Endothelial cell of umbilical vein (primary cell): ENCODE measurements at regions not wholly inside any gene's neighbourhood (a gene's known extent, or its start where the extent isn't known, plus 50 kb on each side); places are given as distances from the start of the nearest gene placed in this dataset.

ENCODE experiments used
- BruUV-seq: library from RNA; stranded (reverse); fragments of 400-500 nt; replicated peaks from 2 replicates; lab custom pipeline; 2021; lab: Mats Ljungman, UMichigan
- CTCF ChIA-PET: fragments of 300-600, 350-600 bp; sonication (Branson Sonifier 250); formaldehyde crosslinking; loops from one replicate; lab custom pipeline; 2021; ENCODE audit warnings: antibody characterized with exemption, inconsistent platforms; lab: Charles Lee
- POLR2A ChIA-PET: fragments of 300-600, 350-600 bp; sonication (Branson Sonifier 250); formaldehyde crosslinking; loops from one replicate; lab custom pipeline; 2021; ENCODE audit warnings: antibody characterized with exemption, inconsistent platforms; lab: Charles Lee
- DNase-seq: peaks from one replicate; pipeline ENCODE4 v3.0.0-alpha.2; 2011; ENCODE audit warnings: low read depth, low spot score
- FAIRE-seq: peaks from 2 replicates; lab custom pipeline; 2011; peaks lifted over from hg19 to GRCh38; lab: Jason Lieb, UNC
- H2AFZ ChIP-seq: 2 replicates; pipeline ENCODE4 v1.6.0; 2012; ENCODE audit warnings: low read depth, low read length, control low read depth, inconsistent platforms
- H3K27ac ChIP-seq: 2 replicates; pipeline ENCODE4 v1.5.1; 2011; ENCODE audit warnings: low read depth, mild to moderate bottlenecking, control low read depth, low read length, moderate library complexity; ENCODE audit not compliant: insufficient read depth
- H3K27me3 ChIP-seq, 2 experiments: 2 replicates each; pipeline versions ENCODE4 v1.6.0 to v1.6.1; 2011; ENCODE audit warnings: low read length in 2 of 2, mixed read lengths in 1 of 2; ENCODE audit not compliant: control insufficient read depth in 2 of 2, insufficient read depth in 2 of 2
- H3K36me3 ChIP-seq, 2 experiments: 2 replicates in 1 of 2; 3 replicates in 1 of 2; pipeline ENCODE4 v1.5.1; 2011; ENCODE audit warnings: low read length in 2 of 2, mild to moderate bottlenecking in 1 of 2, moderate library complexity in 1 of 2; ENCODE audit not compliant: control insufficient read depth in 2 of 2, insufficient read depth in 2 of 2; ENCODE audit errors: extremely low read depth in 1 of 2
- H3K4me1 ChIP-seq: 3 replicates; pipeline ENCODE4 v1.5.1; 2011; ENCODE audit warnings: mild to moderate bottlenecking, low read length; ENCODE audit not compliant: control insufficient read depth, insufficient read depth; ENCODE audit errors: extremely low read depth
- H3K4me2 ChIP-seq: 2 replicates; pipeline ENCODE4 v1.6.1; 2011; ENCODE audit warnings: low read length, control low read depth, mixed read lengths; ENCODE audit not compliant: insufficient read depth
- H3K4me3 ChIP-seq, 3 experiments: fragments of 200-600 bp in 1 of 3; sonication (generic), shearing (Covaris generic) in 1 of 3; replicated peaks in 1 of 3; 2 replicates each; pipeline ENCODE4 v1.5.1; 2011 to 2016; ENCODE audit warnings: control low read depth in 3 of 3, low read length in 3 of 3, mild to moderate bottlenecking in 2 of 3, inconsistent platforms in 1 of 3, low read depth in 1 of 3, moderate library complexity in 1 of 3; ENCODE audit not compliant: insufficient read depth in 1 of 3
- H3K79me2 ChIP-seq: 2 replicates; pipeline ENCODE4 v1.6.0; 2012; ENCODE audit warnings: low read length, inconsistent platforms; ENCODE audit not compliant: control insufficient read depth, insufficient read depth
- H3K9ac ChIP-seq: replicated peaks from 2 replicates; pipeline ENCODE3; 2011; ENCODE audit warnings: low read length, control low read depth; ENCODE audit not compliant: insufficient read depth; ENCODE audit errors: extremely low read depth
- H3K9me1 ChIP-seq: replicated peaks from 3 replicates; pipeline ENCODE4 v1.6.0; 2011; ENCODE audit warnings: mild to moderate bottlenecking, low read length; ENCODE audit not compliant: control insufficient read depth, insufficient read depth; ENCODE audit errors: extremely low read depth
- H3K9me3 ChIP-seq: replicated peaks from 2 replicates; pipeline ENCODE4 v1.5.1; 2012; ENCODE audit warnings: low read length, inconsistent platforms; ENCODE audit not compliant: control insufficient read depth, insufficient read depth
- H4K20me1 ChIP-seq: replicated peaks from 2 replicates; pipeline ENCODE3; 2011; ENCODE audit warnings: mild to moderate bottlenecking, low read length; ENCODE audit not compliant: control insufficient read depth, insufficient read depth; ENCODE audit errors: extremely low read depth
- EZH2 ChIP-seq: IDR thresholded peaks from 2 replicates; pipeline ENCODE4 v1.6.1; 2012; ENCODE audit warnings: borderline replicate concordance, low read depth, mild to moderate bottlenecking, moderate library complexity, low read length, inconsistent platforms; ENCODE audit not compliant: severe bottlenecking
- FOS ChIP-seq: IDR thresholded peaks from 2 replicates; pipeline ENCODE4 v1.6.1; 2011; ENCODE audit warnings: mild to moderate bottlenecking, low read length, moderate library complexity, borderline replicate concordance; ENCODE audit not compliant: insufficient read depth
- GATA2 ChIP-seq: IDR thresholded peaks from 2 replicates; pipeline ENCODE4 v1.7.0; 2011; ENCODE audit warnings: low read depth, mild to moderate bottlenecking, moderate library complexity, mixed read lengths, low read length; ENCODE audit not compliant: insufficient read length, insufficient read depth
- JUN ChIP-seq: IDR thresholded peaks from 2 replicates; pipeline ENCODE4 v1.6.1; 2011; ENCODE audit warnings: borderline replicate concordance, low read depth; ENCODE audit not compliant: insufficient read length, insufficient read depth
- MYC ChIP-seq: IDR thresholded peaks from one replicate; pipeline ENCODE4 v1.6.1; 2011; ENCODE audit warnings: mild to moderate bottlenecking, low read depth, low read length
- POLR2A ChIP-seq: IDR thresholded peaks from 2 replicates; pipeline ENCODE4 v1.6.1; 2012; ENCODE audit warnings: low read depth, mild to moderate bottlenecking, control low read depth, low read length
- POLR2AphosphoS5 ChIP-seq: IDR thresholded peaks from 2 replicates; pipeline ENCODE4 v1.6.1; 2012; ENCODE audit warnings: low read depth, mild to moderate bottlenecking, control low read depth, low read length, moderate library complexity; ENCODE audit not compliant: insufficient read depth
- dilution Hi-C: fragments of 300-500 bp; cut with MboI; formaldehyde crosslinking; loops from one replicate; pipeline ENCODE4 v1.15.0; 2019; ENCODE audit warnings: low sequenced_read_pairs; ENCODE audit not compliant: extremely low pct_ligation_motif_present
- intact Hi-C: fragments of 100-400 bp; cut with micrococcal nuclease; formaldehyde crosslinking; loops from one replicate; pipeline ENCODE4 v1.10.0; 2022
- TF ChIP-seq, protein P1 (sequence below): IDR thresholded peaks from 2 replicates; pipeline ENCODE4 v1.6.1; 2011; ENCODE audit not compliant: insufficient read depth, insufficient read length
- TF ChIP-seq, protein P2 (sequence below), 2 donors: IDR thresholded peaks; 1 replicate in 1 of 2; 2 replicates in 1 of 2; pipeline ENCODE4 v1.5.1; 2011; ENCODE audit warnings: low read length in 2 of 2, mild to moderate bottlenecking in 2 of 2, moderate library complexity in 2 of 2, control low read depth in 1 of 2, inconsistent platforms in 1 of 2, low read depth in 1 of 2; ENCODE audit not compliant: insufficient read depth in 1 of 2; ENCODE audit errors: extremely low read depth in 1 of 2

GRCh38 chr10:64635906-64636305 lies 1114.7 kb downstream of the REEP3 start:
- CTCF ChIA-PET, result no interaction called here
- no peaks in the 10 kb centered on the region for H3K36me3 ChIP-seq
- intact Hi-C loops, result no loop called here

More at GRCh38 chr10:64635906-64636305, 1114.7 kb downstream of the REEP3 start:
- Histone ChIP-seq H3K79me2 (no peaks in the 10 kb centered on the region), H3K9ac (no peak overlapping the region), H3K27ac (no peak overlapping the region), H3K27me3 (no peaks in the 10 kb centered on the region), H4K20me1 (no peaks in the 10 kb centered on the region), H2AFZ (no peak overlapping the region), H3K9me3 (no peaks in the 10 kb centered on the region), H3K4me3 (no peak overlapping the region), H3K4me2 (no peak overlapping the region), H3K4me1 (no peaks in the 10 kb centered on the region), H3K9me1 (no peaks in the 10 kb centered on the region)
- DNase-seq (no peak), FAIRE-seq (no peak)
- dilution Hi-C loops, result no loop called here
- no TSS peak for BruUV-seq
- TF ChIP-seq FOS (no peak), EZH2 (no peak), POLR2A (no peak), POLR2AphosphoS5 (no peak), MYC (no peak), JUN (no peak), GATA2 (no peak)
- TF ChIP-seq, protein P1, sequence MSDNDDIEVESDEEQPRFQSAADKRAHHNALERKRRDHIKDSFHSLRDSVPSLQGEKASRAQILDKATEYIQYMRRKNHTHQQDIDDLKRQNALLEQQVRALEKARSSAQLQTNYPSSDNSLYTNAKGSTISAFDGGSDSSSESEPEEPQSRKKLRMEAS, result no peak
- TF ChIP-seq, protein P2, sequence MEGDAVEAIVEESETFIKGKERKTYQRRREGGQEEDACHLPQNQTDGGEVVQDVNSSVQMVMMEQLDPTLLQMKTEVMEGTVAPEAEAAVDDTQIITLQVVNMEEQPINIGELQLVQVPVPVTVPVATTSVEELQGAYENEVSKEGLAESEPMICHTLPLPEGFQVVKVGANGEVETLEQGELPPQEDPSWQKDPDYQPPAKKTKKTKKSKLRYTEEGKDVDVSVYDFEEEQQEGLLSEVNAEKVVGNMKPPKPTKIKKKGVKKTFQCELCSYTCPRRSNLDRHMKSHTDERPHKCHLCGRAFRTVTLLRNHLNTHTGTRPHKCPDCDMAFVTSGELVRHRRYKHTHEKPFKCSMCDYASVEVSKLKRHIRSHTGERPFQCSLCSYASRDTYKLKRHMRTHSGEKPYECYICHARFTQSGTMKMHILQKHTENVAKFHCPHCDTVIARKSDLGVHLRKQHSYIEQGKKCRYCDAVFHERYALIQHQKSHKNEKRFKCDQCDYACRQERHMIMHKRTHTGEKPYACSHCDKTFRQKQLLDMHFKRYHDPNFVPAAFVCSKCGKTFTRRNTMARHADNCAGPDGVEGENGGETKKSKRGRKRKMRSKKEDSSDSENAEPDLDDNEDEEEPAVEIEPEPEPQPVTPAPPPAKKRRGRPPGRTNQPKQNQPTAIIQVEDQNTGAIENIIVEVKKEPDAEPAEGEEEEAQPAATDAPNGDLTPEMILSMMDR (IDR thresholded peaks at IDR 0.05; ENCODE audit: extremely low read depth in 1 of 2, insufficient read depth in 1 of 2, low read depth in 1 of 2, low read length in 2 of 2), result no peak
- POLR2A ChIA-PET, result no interaction called here
